GM23248 (cell line): ENCODE measurements at regions not wholly inside any gene's neighbourhood (a gene's known extent, or its start where the extent isn't known, plus 50 kb on each side); places are given as distances from the start of the nearest gene placed in this dataset.

ENCODE experiments used
- EZH2 ChIP-seq: fragments of 200-600 bp; sonication (generic); IDR thresholded peaks from 2 replicates; pipeline ENCODE4 v1.6.1; 2018; ENCODE audit warnings: antibody characterized with exemption, mild to moderate bottlenecking; ENCODE audit not compliant: insufficient read depth, poor library complexity, severe bottlenecking
- EZH2phosphoT487 ChIP-seq: fragments of 200-600 bp; sonication (generic); IDR thresholded peaks from 2 replicates; pipeline ENCODE4 v1.6.1; 2018; ENCODE audit warnings: antibody characterized with exemption, moderate library complexity, mild to moderate bottlenecking, low read depth; ENCODE audit not compliant: insufficient read depth

DNA sequence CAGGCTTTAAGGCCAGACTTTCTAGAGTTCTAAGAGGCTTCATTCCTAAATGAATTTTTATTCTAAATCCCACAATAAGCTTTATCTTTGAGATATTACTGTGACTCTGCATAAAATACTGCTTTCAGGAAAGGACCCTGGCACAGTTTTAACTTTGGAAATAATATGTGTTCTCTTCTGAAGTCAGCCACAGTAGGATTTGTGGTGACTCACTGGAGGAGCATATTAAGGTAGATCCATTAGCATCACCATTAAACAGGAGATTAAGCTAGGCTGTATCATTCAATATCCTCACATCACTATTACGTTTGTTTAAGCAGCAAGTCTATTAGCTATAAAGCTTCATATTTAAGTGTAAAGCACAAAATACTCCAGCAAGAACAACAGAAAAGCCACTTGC lies 186.1 kb upstream of the IZUMO3 start:
- TF ChIP-seq EZH2, result no peak
- TF ChIP-seq EZH2phosphoT487, result no peak
